HL-60 (cell line): ENCODE measurements at regions not wholly inside any gene's neighbourhood (a gene's known extent, or its start where the extent isn't known, plus 50 kb on each side); places are given as distances from the start of the nearest gene placed in this dataset.

Experiments
- CTCF ChIP-seq: IDR thresholded peaks from one replicate; pipeline ENCODE4 v1.5.1; 2011; ENCODE audit warnings: low read length, control low read depth, inconsistent platforms; ENCODE audit not compliant: insufficient read depth
- GABPA ChIP-seq: IDR thresholded peaks from 2 replicates; pipeline ENCODE4 v1.6.1; 2012; ENCODE audit warnings: low read depth
- SPI1 ChIP-seq: IDR thresholded peaks from 2 replicates; pipeline ENCODE4 v1.6.1; 2012; ENCODE audit warnings: low read depth, mild to moderate bottlenecking, borderline replicate concordance
- TF ChIP-seq, protein P1 (sequence below): IDR thresholded peaks from 2 replicates; pipeline ENCODE4 v1.6.1; 2012; ENCODE audit warnings: low read depth; ENCODE audit not compliant: insufficient replicate concordance

GRCh38 chr17:72187556-72187955 lies 66.7 kb downstream of the SOX9 start:
- TF ChIP-seq CTCF = no peak
- TF ChIP-seq, protein P1, sequence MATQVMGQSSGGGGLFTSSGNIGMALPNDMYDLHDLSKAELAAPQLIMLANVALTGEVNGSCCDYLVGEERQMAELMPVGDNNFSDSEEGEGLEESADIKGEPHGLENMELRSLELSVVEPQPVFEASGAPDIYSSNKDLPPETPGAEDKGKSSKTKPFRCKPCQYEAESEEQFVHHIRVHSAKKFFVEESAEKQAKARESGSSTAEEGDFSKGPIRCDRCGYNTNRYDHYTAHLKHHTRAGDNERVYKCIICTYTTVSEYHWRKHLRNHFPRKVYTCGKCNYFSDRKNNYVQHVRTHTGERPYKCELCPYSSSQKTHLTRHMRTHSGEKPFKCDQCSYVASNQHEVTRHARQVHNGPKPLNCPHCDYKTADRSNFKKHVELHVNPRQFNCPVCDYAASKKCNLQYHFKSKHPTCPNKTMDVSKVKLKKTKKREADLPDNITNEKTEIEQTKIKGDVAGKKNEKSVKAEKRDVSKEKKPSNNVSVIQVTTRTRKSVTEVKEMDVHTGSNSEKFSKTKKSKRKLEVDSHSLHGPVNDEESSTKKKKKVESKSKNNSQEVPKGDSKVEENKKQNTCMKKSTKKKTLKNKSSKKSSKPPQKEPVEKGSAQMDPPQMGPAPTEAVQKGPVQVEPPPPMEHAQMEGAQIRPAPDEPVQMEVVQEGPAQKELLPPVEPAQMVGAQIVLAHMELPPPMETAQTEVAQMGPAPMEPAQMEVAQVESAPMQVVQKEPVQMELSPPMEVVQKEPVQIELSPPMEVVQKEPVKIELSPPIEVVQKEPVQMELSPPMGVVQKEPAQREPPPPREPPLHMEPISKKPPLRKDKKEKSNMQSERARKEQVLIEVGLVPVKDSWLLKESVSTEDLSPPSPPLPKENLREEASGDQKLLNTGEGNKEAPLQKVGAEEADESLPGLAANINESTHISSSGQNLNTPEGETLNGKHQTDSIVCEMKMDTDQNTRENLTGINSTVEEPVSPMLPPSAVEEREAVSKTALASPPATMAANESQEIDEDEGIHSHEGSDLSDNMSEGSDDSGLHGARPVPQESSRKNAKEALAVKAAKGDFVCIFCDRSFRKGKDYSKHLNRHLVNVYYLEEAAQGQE = no peak
- TF ChIP-seq SPI1 = no peak
- TF ChIP-seq GABPA = no peak
